ENCODE measurements at regions not wholly inside any gene's neighbourhood (a gene's known extent, or its start where the extent isn't known, plus 50 kb on each side); places are given as distances from the start of the nearest gene placed in this dataset.

DNA sequence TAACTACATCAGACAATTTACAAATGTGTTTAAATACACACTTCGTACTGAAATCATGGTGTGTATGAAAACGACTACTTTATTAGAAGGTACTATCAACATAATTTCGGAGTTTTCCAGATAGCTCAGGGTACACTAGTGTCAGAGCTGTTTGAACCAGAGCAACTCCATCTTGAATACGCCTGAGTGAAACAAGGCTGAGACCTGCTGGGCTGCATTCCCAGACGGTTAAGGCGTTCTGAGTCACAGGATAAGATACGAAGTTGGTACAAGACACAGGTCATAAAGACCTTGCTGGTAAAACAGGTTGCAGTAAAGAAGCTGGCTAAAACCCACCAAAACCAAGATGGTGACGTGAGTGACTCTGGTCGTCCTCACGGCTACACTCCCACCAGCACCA lies 167.6 kb downstream of the THBS2 start:
- no peak for TF ChIP-seq GATA3 (IDR thresholded peaks at IDR 0.05; ENCODE audit: low read depth, low read length)
- TF ChIP-seq GATA2 (IDR thresholded peaks at IDR 0.05; ENCODE audit: low read depth, low read length), result no peak

Data from SH-SY5Y (cell line).